ENCODE measurements at regions not wholly inside any gene's neighbourhood (a gene's known extent, or its start where the extent isn't known, plus 50 kb on each side); places are given as distances from the start of the nearest gene placed in this dataset.

GRCh38 chr21:28791595-28792282 lies 200.9 kb downstream of the LTN1 start:
- Histone ChIP-seq H3K27ac (ENCODE audit: insufficient read depth, low read length, poor library complexity, severe bottlenecking) (no peak overlapping the region), H3K4me1 (ENCODE audit: control insufficient read depth, insufficient read depth, low read length, poor library complexity, severe bottlenecking) (no peaks in the 10 kb centered on the region), H3K4me3 (ENCODE audit: insufficient read depth, low read depth, low read length, poor library complexity, severe bottlenecking) (no peak overlapping the region), H3K36me3 (ENCODE audit: control insufficient read depth, insufficient read depth, low read length) (no peaks in the 10 kb centered on the region), H3K9me3 (ENCODE audit: control insufficient read depth, low read length) (no peaks in the 10 kb centered on the region), H3K27me3 (replicated peaks; ENCODE audit: control insufficient read depth, insufficient read depth, low read length, poor library complexity, severe bottlenecking) (no peaks in the 10 kb centered on the region)
- no peak for DNase-seq

GRCh38 chr21:28790335-28790734 lies 202.3 kb downstream of the LTN1 start:
- Histone ChIP-seq H3K27ac (ENCODE audit: insufficient read depth, low read length, poor library complexity, severe bottlenecking) (no peak overlapping the region), H3K4me1 (ENCODE audit: control insufficient read depth, insufficient read depth, low read length, poor library complexity, severe bottlenecking) (no peaks in the 10 kb centered on the region), H3K36me3 (ENCODE audit: control insufficient read depth, insufficient read depth, low read length) (no peaks in the 10 kb centered on the region), H3K9me3 (ENCODE audit: control insufficient read depth, low read length) (no peaks in the 10 kb centered on the region), H3K4me3 (ENCODE audit: insufficient read depth, low read depth, low read length, poor library complexity, severe bottlenecking) (no peak overlapping the region), H3K27me3 (replicated peaks; ENCODE audit: control insufficient read depth, insufficient read depth, low read length, poor library complexity, severe bottlenecking) (no peaks in the 10 kb centered on the region)
- no peak for DNase-seq

- no peaks in the 10 kb centered on the region for H3K4me1 ChIP-seq (ENCODE audit: control insufficient read depth, insufficient read depth, low read length, poor library complexity, severe bottlenecking)
- no peaks in the 10 kb centered on the region for H3K9me3 ChIP-seq (ENCODE audit: control insufficient read depth, low read length)
- H3K27ac ChIP-seq (ENCODE audit: insufficient read depth, low read length, poor library complexity, severe bottlenecking): no peak overlapping the region
- H3K27me3 ChIP-seq (replicated peaks; ENCODE audit: control insufficient read depth, insufficient read depth, low read length, poor library complexity, severe bottlenecking): no peaks in the 10 kb centered on the region
- no peaks in the 10 kb centered on the region for H3K36me3 ChIP-seq (ENCODE audit: control insufficient read depth, insufficient read depth, low read length)
- H3K4me3 ChIP-seq (ENCODE audit: insufficient read depth, low read depth, low read length, poor library complexity, severe bottlenecking): no peak overlapping the region
- no peak for DNase-seq
Observed at GRCh38 chr21:28789523-28789922, 203.2 kb downstream of the LTN1 start.

GRCh38 chr21:28788030-28788429 lies 204.6 kb downstream of the LTN1 start:
- no peaks in the 10 kb centered on the region for H3K36me3 ChIP-seq (ENCODE audit: control insufficient read depth, insufficient read depth, low read length)
- H3K27me3 ChIP-seq (replicated peaks; ENCODE audit: control insufficient read depth, insufficient read depth, low read length, poor library complexity, severe bottlenecking): no peaks in the 10 kb centered on the region
- no peak overlapping the region for H3K4me3 ChIP-seq (ENCODE audit: insufficient read depth, low read depth, low read length, poor library complexity, severe bottlenecking)
- H3K9me3 ChIP-seq (ENCODE audit: control insufficient read depth, low read length): no peaks in the 10 kb centered on the region
- H3K27ac ChIP-seq (ENCODE audit: insufficient read depth, low read length, poor library complexity, severe bottlenecking): no peak overlapping the region
- H3K4me1 ChIP-seq (ENCODE audit: control insufficient read depth, insufficient read depth, low read length, poor library complexity, severe bottlenecking): no peaks in the 10 kb centered on the region
- DNase-seq: no peak

GRCh38 chr21:28783641-28784185 lies 209.0 kb downstream of the LTN1 start:
- no peaks in the 10 kb centered on the region for H3K27me3 ChIP-seq (replicated peaks; ENCODE audit: control insufficient read depth, insufficient read depth, low read length, poor library complexity, severe bottlenecking)
- no peaks in the 10 kb centered on the region for H3K4me1 ChIP-seq (ENCODE audit: control insufficient read depth, insufficient read depth, low read length, poor library complexity, severe bottlenecking)
- H3K9me3 ChIP-seq (ENCODE audit: control insufficient read depth, low read length): no peaks in the 10 kb centered on the region
- no peak overlapping the region for H3K27ac ChIP-seq (ENCODE audit: insufficient read depth, low read length, poor library complexity, severe bottlenecking)
- no peak for DNase-seq
- H3K36me3 ChIP-seq (ENCODE audit: control insufficient read depth, insufficient read depth, low read length): no peaks in the 10 kb centered on the region
- no peak overlapping the region for H3K4me3 ChIP-seq (ENCODE audit: insufficient read depth, low read depth, low read length, poor library complexity, severe bottlenecking)

GRCh38 chr21:28781602-28782276 lies 210.9 kb downstream of the LTN1 start:
- H3K27me3 ChIP-seq (replicated peaks; ENCODE audit: control insufficient read depth, insufficient read depth, low read length, poor library complexity, severe bottlenecking): no peaks in the 10 kb centered on the region
- no peak overlapping the region for H3K27ac ChIP-seq (ENCODE audit: insufficient read depth, low read length, poor library complexity, severe bottlenecking)
- no peak overlapping the region for H3K4me3 ChIP-seq (ENCODE audit: insufficient read depth, low read depth, low read length, poor library complexity, severe bottlenecking)
- H3K9me3 ChIP-seq (ENCODE audit: control insufficient read depth, low read length): no peaks in the 10 kb centered on the region
- DNase-seq: no peak
- no peaks in the 10 kb centered on the region for H3K4me1 ChIP-seq (ENCODE audit: control insufficient read depth, insufficient read depth, low read length, poor library complexity, severe bottlenecking)
- H3K36me3 ChIP-seq (ENCODE audit: control insufficient read depth, insufficient read depth, low read length): no peaks in the 10 kb centered on the region

GRCh38 chr21:28779914-28780313 lies 212.8 kb downstream of the LTN1 start:
- no peak for DNase-seq
- Histone ChIP-seq H3K36me3 (ENCODE audit: control insufficient read depth, insufficient read depth, low read length) (no peaks in the 10 kb centered on the region), H3K27ac (ENCODE audit: insufficient read depth, low read length, poor library complexity, severe bottlenecking) (no peak overlapping the region), H3K4me3 (ENCODE audit: insufficient read depth, low read depth, low read length, poor library complexity, severe bottlenecking) (no peak overlapping the region), H3K27me3 (replicated peaks; ENCODE audit: control insufficient read depth, insufficient read depth, low read length, poor library complexity, severe bottlenecking) (no peaks in the 10 kb centered on the region), H3K9me3 (ENCODE audit: control insufficient read depth, low read length) (no peaks in the 10 kb centered on the region), H3K4me1 (ENCODE audit: control insufficient read depth, insufficient read depth, low read length, poor library complexity, severe bottlenecking) (no peaks in the 10 kb centered on the region)

- H3K27ac ChIP-seq (ENCODE audit: insufficient read depth, low read length, poor library complexity, severe bottlenecking): no peak overlapping the region
- DNase-seq: no peak
- no peaks in the 10 kb centered on the region for H3K36me3 ChIP-seq (ENCODE audit: control insufficient read depth, insufficient read depth, low read length)
Observed at GRCh38 chr21:28776251-28776650, 216.4 kb downstream of the LTN1 start.

GRCh38 chr21:28775071-28775470 lies 217.6 kb downstream of the LTN1 start:
- Histone ChIP-seq H3K36me3 (ENCODE audit: control insufficient read depth, insufficient read depth, low read length) (no peaks in the 10 kb centered on the region), H3K9me3 (ENCODE audit: control insufficient read depth, low read length) (no peaks in the 10 kb centered on the region), H3K27ac (ENCODE audit: insufficient read depth, low read length, poor library complexity, severe bottlenecking) (no peak overlapping the region), H3K27me3 (replicated peaks; ENCODE audit: control insufficient read depth, insufficient read depth, low read length, poor library complexity, severe bottlenecking) (no peaks in the 10 kb centered on the region), H3K4me3 (ENCODE audit: insufficient read depth, low read depth, low read length, poor library complexity, severe bottlenecking) (no peak overlapping the region), H3K4me1 (ENCODE audit: control insufficient read depth, insufficient read depth, low read length, poor library complexity, severe bottlenecking) (no peaks in the 10 kb centered on the region)
- no peak for DNase-seq

More at GRCh38 chr21:28776251-28776650, 216.4 kb downstream of the LTN1 start:
- Histone ChIP-seq H3K27me3 (replicated peaks; ENCODE audit: control insufficient read depth, insufficient read depth, low read length, poor library complexity, severe bottlenecking) (no peaks in the 10 kb centered on the region), H3K4me3 (ENCODE audit: insufficient read depth, low read depth, low read length, poor library complexity, severe bottlenecking) (no peak overlapping the region), H3K4me1 (ENCODE audit: control insufficient read depth, insufficient read depth, low read length, poor library complexity, severe bottlenecking) (no peaks in the 10 kb centered on the region), H3K9me3 (ENCODE audit: control insufficient read depth, low read length) (no peaks in the 10 kb centered on the region)

- no peaks in the 10 kb centered on the region for H3K27me3 ChIP-seq (replicated peaks; ENCODE audit: control insufficient read depth, insufficient read depth, low read length, poor library complexity, severe bottlenecking)
- H3K4me3 ChIP-seq (ENCODE audit: insufficient read depth, low read depth, low read length, poor library complexity, severe bottlenecking): no peak overlapping the region
- no peaks in the 10 kb centered on the region for H3K36me3 ChIP-seq (ENCODE audit: control insufficient read depth, insufficient read depth, low read length)
- no peaks in the 10 kb centered on the region for H3K4me1 ChIP-seq (ENCODE audit: control insufficient read depth, insufficient read depth, low read length, poor library complexity, severe bottlenecking)
- no peak overlapping the region for H3K27ac ChIP-seq (ENCODE audit: insufficient read depth, low read length, poor library complexity, severe bottlenecking)
- no peaks in the 10 kb centered on the region for H3K9me3 ChIP-seq (ENCODE audit: control insufficient read depth, low read length)
- no peak for DNase-seq
Observed at GRCh38 chr21:28773036-28773435, 219.6 kb downstream of the LTN1 start.

Data from effector memory CD4-positive, alpha-beta T cell (primary cell).